Stomach (tissue), 4 donors: ENCODE measurements at regions not wholly inside any gene's neighbourhood (a gene's known extent, or its start where the extent isn't known, plus 50 kb on each side); places are given as distances from the start of the nearest gene placed in this dataset.
"Not testable (repeated sequence)": the region's sequence is repeated elsewhere in the genome, so short reads cannot be mapped to it uniquely, and the experiment has no call there.

Experiments used
- EP300 ChIP-seq: sonication (generic); formaldehyde crosslinking; IDR thresholded peaks from one replicate; pipeline ENCODE4 v1.6.1; 2017; ENCODE audit warnings: antibody characterized with exemption
- POLR2A ChIP-seq, 4 donors: fragments of 450-650 bp; IDR thresholded peaks; one replicate each; pipeline ENCODE4 v1.6.1; 2016; ENCODE audit warnings: antibody characterized with exemption in 4 of 4, control low read depth in 2 of 4, mild to moderate bottlenecking in 1 of 4, moderate library complexity in 1 of 4
- TF ChIP-seq, protein P1 (sequence below), 7 experiments: fragments of 450-650 bp in 4 of 7; fragments of 200-600 bp in 3 of 7; sonication (generic) in 3 of 7; IDR thresholded peaks; one replicate each; pipeline ENCODE4 v1.5.1; 2016 to 2019; ENCODE audit warnings: antibody characterized with exemption in 7 of 7, control low read depth in 2 of 7, mild to moderate bottlenecking in 1 of 7

GRCh38 chr4:187090832-187091231 is 367.2 kb upstream of the FAT1 start:
- TF ChIP-seq, protein P1, sequence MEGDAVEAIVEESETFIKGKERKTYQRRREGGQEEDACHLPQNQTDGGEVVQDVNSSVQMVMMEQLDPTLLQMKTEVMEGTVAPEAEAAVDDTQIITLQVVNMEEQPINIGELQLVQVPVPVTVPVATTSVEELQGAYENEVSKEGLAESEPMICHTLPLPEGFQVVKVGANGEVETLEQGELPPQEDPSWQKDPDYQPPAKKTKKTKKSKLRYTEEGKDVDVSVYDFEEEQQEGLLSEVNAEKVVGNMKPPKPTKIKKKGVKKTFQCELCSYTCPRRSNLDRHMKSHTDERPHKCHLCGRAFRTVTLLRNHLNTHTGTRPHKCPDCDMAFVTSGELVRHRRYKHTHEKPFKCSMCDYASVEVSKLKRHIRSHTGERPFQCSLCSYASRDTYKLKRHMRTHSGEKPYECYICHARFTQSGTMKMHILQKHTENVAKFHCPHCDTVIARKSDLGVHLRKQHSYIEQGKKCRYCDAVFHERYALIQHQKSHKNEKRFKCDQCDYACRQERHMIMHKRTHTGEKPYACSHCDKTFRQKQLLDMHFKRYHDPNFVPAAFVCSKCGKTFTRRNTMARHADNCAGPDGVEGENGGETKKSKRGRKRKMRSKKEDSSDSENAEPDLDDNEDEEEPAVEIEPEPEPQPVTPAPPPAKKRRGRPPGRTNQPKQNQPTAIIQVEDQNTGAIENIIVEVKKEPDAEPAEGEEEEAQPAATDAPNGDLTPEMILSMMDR (IDR thresholded peaks at IDR 0.05) = not testable (repeated sequence)
- not testable (repeated sequence) for TF ChIP-seq POLR2A (IDR thresholded peaks at IDR 0.05); EP300
